ENCODE measurements at regions not wholly inside any gene's neighbourhood (a gene's known extent, or its start where the extent isn't known, plus 50 kb on each side); places are given as distances from the start of the nearest gene placed in this dataset.

GRCh38 chr2:186032102-186032738, 293.6 kb downstream of the FSIP2 start:
- TF ChIP-seq TBP (optimal IDR thresholded peaks at IDR 0.05; ENCODE audit: low read depth, low read length) (no peak), CTCF (IDR thresholded peaks at IDR 0.05 in 2 of 3, conservative IDR thresholded peaks at IDR 0.05 in 1 of 3; ENCODE audit: insufficient read depth in 2 of 3, low read depth in 1 of 3, low read length in 3 of 3) (no peak), FOXJ3 (CRISPR knock-in tag; IDR thresholded peaks at IDR 0.05) (no peak), BCL6 (CRISPR knock-in tag; IDR thresholded peaks at IDR 0.05) (no peak), ZC3H4 (CRISPR knock-in tag; IDR thresholded peaks at IDR 0.05; ENCODE audit: borderline replicate concordance) (no peak), ADNP (tag; IDR thresholded peaks at IDR 0.05) (no peak), BRCA1 (IDR thresholded peaks at IDR 0.05) (no peak), BRCA1 (CRISPR knock-in tag; IDR thresholded peaks at IDR 0.05) (no peak)
